ENCODE measurements at regions not wholly inside any gene's neighbourhood (a gene's known extent, or its start where the extent isn't known, plus 50 kb on each side); places are given as distances from the start of the nearest gene placed in this dataset.

DNA sequence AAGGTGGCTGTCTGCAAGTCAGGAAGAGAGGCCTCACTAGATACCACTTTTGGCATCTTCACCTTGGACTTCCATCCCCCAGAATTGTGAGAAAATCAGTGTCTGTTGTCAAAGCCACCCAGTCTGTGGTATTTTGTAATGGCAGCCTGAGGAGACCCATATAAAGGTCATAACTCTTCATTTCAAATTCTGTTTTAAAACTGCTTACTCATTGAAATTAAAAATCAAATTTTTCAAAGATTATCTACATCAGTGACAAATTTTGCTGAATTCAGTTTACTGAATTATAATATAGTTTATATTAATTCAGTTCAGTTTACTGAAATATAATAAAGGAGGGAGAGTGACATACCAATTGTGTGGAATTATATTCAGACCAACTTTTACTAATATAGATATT is 133.1 kb upstream of the IL15 start:
- Mint-ChIP-seq H3K27me3 (ENCODE audit: low read depth) (no peaks in the 10 kb centered on the region), H3K4me3 (no peak overlapping the region), H3K4me1 (no peaks in the 10 kb centered on the region), H3K27ac (no peak overlapping the region), H3K9me3 (peaks cover 12% of the 10 kb centered on the region), H3K36me3 (peaks cover 4% of the 10 kb centered on the region)
- DNase-seq (ENCODE audit: low spot score) (no peak), ATAC-seq (no peak)
- POLR2A ChIA-PET: no interaction called here
- TF ChIP-seq ZBTB21 (CRISPR knock-in tag; IDR thresholded peaks at IDR 0.05; ENCODE audit: borderline replicate concordance): no peak
- TF ChIP-seq, protein P1, sequence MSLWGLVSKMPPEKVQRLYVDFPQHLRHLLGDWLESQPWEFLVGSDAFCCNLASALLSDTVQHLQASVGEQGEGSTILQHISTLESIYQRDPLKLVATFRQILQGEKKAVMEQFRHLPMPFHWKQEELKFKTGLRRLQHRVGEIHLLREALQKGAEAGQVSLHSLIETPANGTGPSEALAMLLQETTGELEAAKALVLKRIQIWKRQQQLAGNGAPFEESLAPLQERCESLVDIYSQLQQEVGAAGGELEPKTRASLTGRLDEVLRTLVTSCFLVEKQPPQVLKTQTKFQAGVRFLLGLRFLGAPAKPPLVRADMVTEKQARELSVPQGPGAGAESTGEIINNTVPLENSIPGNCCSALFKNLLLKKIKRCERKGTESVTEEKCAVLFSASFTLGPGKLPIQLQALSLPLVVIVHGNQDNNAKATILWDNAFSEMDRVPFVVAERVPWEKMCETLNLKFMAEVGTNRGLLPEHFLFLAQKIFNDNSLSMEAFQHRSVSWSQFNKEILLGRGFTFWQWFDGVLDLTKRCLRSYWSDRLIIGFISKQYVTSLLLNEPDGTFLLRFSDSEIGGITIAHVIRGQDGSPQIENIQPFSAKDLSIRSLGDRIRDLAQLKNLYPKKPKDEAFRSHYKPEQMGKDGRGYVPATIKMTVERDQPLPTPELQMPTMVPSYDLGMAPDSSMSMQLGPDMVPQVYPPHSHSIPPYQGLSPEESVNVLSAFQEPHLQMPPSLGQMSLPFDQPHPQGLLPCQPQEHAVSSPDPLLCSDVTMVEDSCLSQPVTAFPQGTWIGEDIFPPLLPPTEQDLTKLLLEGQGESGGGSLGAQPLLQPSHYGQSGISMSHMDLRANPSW (CRISPR knock-in tag; conservative IDR thresholded peaks at IDR 0.05; ENCODE audit: low read depth): no peak
- CTCF ChIA-PET: no interaction called here

DNA sequence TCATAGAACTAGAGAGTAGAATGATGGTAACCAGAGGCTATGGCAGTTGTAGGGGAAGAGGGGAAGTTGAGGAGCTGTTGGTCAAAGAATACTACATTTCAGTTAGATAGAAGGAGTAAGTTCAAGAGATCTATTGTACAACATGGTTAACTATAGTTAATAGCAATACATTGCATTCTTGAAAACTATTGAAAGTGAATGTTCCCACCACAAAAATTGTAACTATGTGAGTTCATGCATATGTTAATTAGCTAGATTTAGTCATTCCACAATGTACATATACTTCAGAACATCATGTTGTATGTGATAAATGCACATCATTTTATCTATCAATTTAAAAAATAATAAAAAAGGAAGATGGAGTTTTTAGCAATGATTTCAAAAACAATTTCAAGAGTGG is 125.3 kb upstream of the IL15 start:
- CTCF ChIA-PET: no interaction called here
- H3K4me3 Mint-ChIP-seq: no peak overlapping the region
- ATAC-seq: no peak

DNA sequence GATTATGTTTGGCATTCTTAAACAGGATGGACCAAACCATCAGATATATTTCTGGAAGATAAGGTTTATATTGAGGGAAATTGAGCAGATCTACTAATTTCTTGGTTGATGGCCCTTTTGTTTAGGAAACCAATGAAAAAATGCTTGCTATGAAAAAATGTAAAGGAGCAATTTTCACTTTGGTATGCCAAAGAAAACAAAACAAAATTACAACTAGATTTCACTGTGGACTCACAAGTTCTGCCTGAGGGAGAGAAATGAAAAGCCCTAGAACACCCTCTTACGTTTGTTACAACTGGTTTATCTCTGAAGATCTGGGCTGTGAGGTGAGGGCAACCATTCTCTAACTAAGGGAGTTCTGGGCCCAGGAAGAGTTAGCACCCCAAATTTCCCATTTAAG is 122.5 kb upstream of the IL15 start:
- no peaks in the 10 kb centered on the region; the same call in 1 of the 2 replicates for H3K27me3 Mint-ChIP-seq (ENCODE audit: low read depth)
- peaks cover 14% of the 10 kb centered on the region for H3K36me3 Mint-ChIP-seq
- peaks cover 22% of the 10 kb centered on the region for H3K9me3 Mint-ChIP-seq
- H3K4me3 Mint-ChIP-seq: no peak overlapping the region
- no peaks in the 10 kb centered on the region for H3K4me1 Mint-ChIP-seq
- ATAC-seq (no peak), DNase-seq (ENCODE audit: low spot score) (no peak)
- H3K27ac Mint-ChIP-seq: no peak overlapping the region
- ChIA-PET POLR2A (no interaction called here), CTCF (no interaction called here)
- TF ChIP-seq ETV6 (CRISPR knock-in tag; IDR thresholded peaks at IDR 0.05): no peak
- TF ChIP-seq GTF2I (CRISPR knock-in tag; conservative IDR thresholded peaks at IDR 0.05): no peak
- no peak for TF ChIP-seq MYBL2 (CRISPR knock-in tag; IDR thresholded peaks at IDR 0.05)
- TF ChIP-seq, protein P1 (CRISPR knock-in tag; conservative IDR thresholded peaks at IDR 0.05; ENCODE audit: low read depth): no peak
- TF ChIP-seq ATF1 (CRISPR knock-in tag; IDR thresholded peaks at IDR 0.05): no peak
- TF ChIP-seq, protein P2, sequence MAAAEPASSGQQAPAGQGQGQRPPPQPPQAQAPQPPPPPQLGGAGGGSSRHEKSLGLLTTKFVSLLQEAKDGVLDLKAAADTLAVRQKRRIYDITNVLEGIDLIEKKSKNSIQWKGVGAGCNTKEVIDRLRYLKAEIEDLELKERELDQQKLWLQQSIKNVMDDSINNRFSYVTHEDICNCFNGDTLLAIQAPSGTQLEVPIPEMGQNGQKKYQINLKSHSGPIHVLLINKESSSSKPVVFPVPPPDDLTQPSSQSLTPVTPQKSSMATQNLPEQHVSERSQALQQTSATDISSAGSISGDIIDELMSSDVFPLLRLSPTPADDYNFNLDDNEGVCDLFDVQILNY (CRISPR knock-in tag; IDR thresholded peaks at IDR 0.05): no peak
- TF ChIP-seq, protein P3, sequence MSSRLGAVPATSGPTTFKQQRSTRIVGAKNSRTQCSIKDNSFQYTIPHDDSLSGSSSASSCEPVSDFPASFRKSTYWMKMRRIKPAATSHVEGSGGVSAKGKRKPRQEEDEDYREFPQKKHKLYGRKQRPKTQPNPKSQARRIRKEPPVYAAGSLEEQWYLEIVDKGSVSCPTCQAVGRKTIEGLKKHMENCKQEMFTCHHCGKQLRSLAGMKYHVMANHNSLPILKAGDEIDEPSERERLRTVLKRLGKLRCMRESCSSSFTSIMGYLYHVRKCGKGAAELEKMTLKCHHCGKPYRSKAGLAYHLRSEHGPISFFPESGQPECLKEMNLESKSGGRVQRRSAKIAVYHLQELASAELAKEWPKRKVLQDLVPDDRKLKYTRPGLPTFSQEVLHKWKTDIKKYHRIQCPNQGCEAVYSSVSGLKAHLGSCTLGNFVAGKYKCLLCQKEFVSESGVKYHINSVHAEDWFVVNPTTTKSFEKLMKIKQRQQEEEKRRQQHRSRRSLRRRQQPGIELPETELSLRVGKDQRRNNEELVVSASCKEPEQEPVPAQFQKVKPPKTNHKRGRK (CRISPR knock-in tag; IDR thresholded peaks at IDR 0.05; ENCODE audit: borderline replicate concordance): no peak
- TF ChIP-seq NR1H2 (CRISPR knock-in tag; IDR thresholded peaks at IDR 0.05): no peak

More for the DNA sequence above, 125.3 kb upstream of the IL15 start:
- no peak overlapping the region for H3K27ac Mint-ChIP-seq
- TF ChIP-seq NFE2L1 (CRISPR knock-in tag; IDR thresholded peaks at IDR 0.05) (no peak), FOXK1 (CRISPR knock-in tag; IDR thresholded peaks at IDR 0.05) (no peak), ZNF671 (CRISPR knock-in tag; IDR thresholded peaks at IDR 0.05) (no peak), MYBL2 (CRISPR knock-in tag; IDR thresholded peaks at IDR 0.05) (no peak), OVOL2 (CRISPR knock-in tag; IDR thresholded peaks at IDR 0.05; ENCODE audit: borderline replicate concordance) (no peak), JUN (CRISPR knock-in tag; IDR thresholded peaks at IDR 0.05) (no peak), NFATC4 (CRISPR knock-in tag; IDR thresholded peaks at IDR 0.05) (no peak), ATF1 (CRISPR knock-in tag; IDR thresholded peaks at IDR 0.05) (no peak), ESRRA (CRISPR knock-in tag; IDR thresholded peaks at IDR 0.05; ENCODE audit: borderline replicate concordance) (no peak), ZNF416 (CRISPR knock-in tag; IDR thresholded peaks at IDR 0.05) (no peak)
- TF ChIP-seq, protein P3 (CRISPR knock-in tag; IDR thresholded peaks at IDR 0.05; ENCODE audit: borderline replicate concordance): no peak
- H3K9me3 Mint-ChIP-seq: peaks cover 40% of the 10 kb centered on the region
- H3K27me3 Mint-ChIP-seq (ENCODE audit: low read depth): no peaks in the 10 kb centered on the region; the same call in 1 of the 2 replicates
- H3K4me1 Mint-ChIP-seq: no peaks in the 10 kb centered on the region
- POLR2A ChIA-PET: no interaction called here
- peaks cover 25% of the 10 kb centered on the region for H3K36me3 Mint-ChIP-seq
- DNase-seq (ENCODE audit: low spot score): no peak

All from WTC11 (cell line).